Activated T-helper 2 cell treated with anti-CD3 and anti-CD28 coated beads, Interferon-gamma antibody, Interleukin-2, Interleukin-4, amounts not matched to agents 10 μg/mL and 5 μg/mL and 100 μg/mL, durations not matched to agents 14 hours and 24 hours and 36 hours (primary cell): ENCODE measurements at regions not wholly inside any gene's neighbourhood (a gene's known extent, or its start where the extent isn't known, plus 50 kb on each side); places are given as distances from the start of the nearest gene placed in this dataset.

Experiments
- DNase-seq: peaks from one replicate; pipeline ENCODE4 v3.0.0; 2021; ENCODE audit warnings: low spot score
- H3K27ac Mint-ChIP-seq: one replicate; pipeline ENCODE4 v1.8.0; 2021; ENCODE audit warnings: mixed read lengths
- H3K27me3 Mint-ChIP-seq: one replicate; pipeline ENCODE4 v1.8.0; 2021; ENCODE audit warnings: low read depth, mixed read lengths
- H3K36me3 Mint-ChIP-seq: one replicate; pipeline ENCODE4 v1.8.0; 2021; ENCODE audit warnings: low read depth, mixed read lengths
- H3K4me1 Mint-ChIP-seq: one replicate; pipeline ENCODE4 v1.8.0; 2021; ENCODE audit warnings: low read depth, mixed read lengths
- H3K4me3 Mint-ChIP-seq: one replicate; pipeline ENCODE4 v1.8.0; 2021; ENCODE audit warnings: low read depth, mild to moderate bottlenecking, moderate library complexity, mixed read lengths
- H3K9me3 Mint-ChIP-seq: one replicate; pipeline ENCODE4 v1.8.0; 2021; ENCODE audit warnings: mixed read lengths
- intact Hi-C: fragments of 100-400 bp; cut with micrococcal nuclease; formaldehyde crosslinking; loops from one replicate; pipeline ENCODE4 v1.15.1; 2023

GRCh38 chr1:240029418-240029817 lies 62.3 kb upstream of the FMN2 start:
- H3K27me3 Mint-ChIP-seq: no peaks in the 10 kb centered on the region
- H3K27ac Mint-ChIP-seq: no peak overlapping the region
- H3K4me1 Mint-ChIP-seq: no peaks in the 10 kb centered on the region
- DNase-seq: no peak
- no peaks in the 10 kb centered on the region for H3K36me3 Mint-ChIP-seq
- intact Hi-C loops: no loop called here
- H3K9me3 Mint-ChIP-seq: no peaks in the 10 kb centered on the region
- no peak overlapping the region for H3K4me3 Mint-ChIP-seq

GRCh38 chr1:240030236-240030635 lies 61.4 kb upstream of the FMN2 start:
- intact Hi-C loops: no loop called here
- H3K36me3 Mint-ChIP-seq: no peaks in the 10 kb centered on the region
- H3K4me3 Mint-ChIP-seq: no peak overlapping the region

GRCh38 chr1:240031009-240031408 lies 60.7 kb upstream of the FMN2 start:
- intact Hi-C loops: no loop called here
- no peak overlapping the region for H3K4me3 Mint-ChIP-seq
- H3K4me1 Mint-ChIP-seq: no peaks in the 10 kb centered on the region
- H3K27ac Mint-ChIP-seq: no peak overlapping the region
- H3K9me3 Mint-ChIP-seq: no peaks in the 10 kb centered on the region
- H3K36me3 Mint-ChIP-seq: no peaks in the 10 kb centered on the region
- no peaks in the 10 kb centered on the region for H3K27me3 Mint-ChIP-seq
- no peak for DNase-seq

More at GRCh38 chr1:240030236-240030635, 61.4 kb upstream of the FMN2 start:
- Mint-ChIP-seq H3K9me3 (no peaks in the 10 kb centered on the region), H3K27ac (no peak overlapping the region), H3K4me1 (no peaks in the 10 kb centered on the region), H3K27me3 (no peaks in the 10 kb centered on the region)
- DNase-seq: no peak

GRCh38 chr1:240031414-240031813 lies 60.3 kb upstream of the FMN2 start:
- Mint-ChIP-seq H3K9me3 (no peaks in the 10 kb centered on the region), H3K36me3 (no peaks in the 10 kb centered on the region), H3K27ac (no peak overlapping the region), H3K4me3 (no peak overlapping the region), H3K4me1 (no peaks in the 10 kb centered on the region), H3K27me3 (no peaks in the 10 kb centered on the region)
- DNase-seq: no peak
- intact Hi-C loops: no loop called here

GRCh38 chr1:240033406-240033805 lies 58.3 kb upstream of the FMN2 start:
- Mint-ChIP-seq H3K4me1 (no peaks in the 10 kb centered on the region), H3K9me3 (no peaks in the 10 kb centered on the region), H3K36me3 (no peaks in the 10 kb centered on the region), H3K4me3 (no peak overlapping the region), H3K27me3 (no peaks in the 10 kb centered on the region), H3K27ac (no peak overlapping the region)
- intact Hi-C loops: no loop called here
- no peak for DNase-seq

GRCh38 chr1:240036526-240036925 lies 55.2 kb upstream of the FMN2 start:
- Mint-ChIP-seq H3K36me3 (no peaks in the 10 kb centered on the region), H3K27ac (no peak overlapping the region), H3K27me3 (no peaks in the 10 kb centered on the region), H3K4me1 (no peaks in the 10 kb centered on the region), H3K9me3 (no peaks in the 10 kb centered on the region), H3K4me3 (no peak overlapping the region)
- intact Hi-C loops: no loop called here
- no peak for DNase-seq
